GM12878 (cell line): ENCODE measurements at regions not wholly inside any gene's neighbourhood (a gene's known extent, or its start where the extent isn't known, plus 50 kb on each side); places are given as distances from the start of the nearest gene placed in this dataset.

Source experiments
- CBX3 ChIP-seq: fragments of 200-600 bp; sonication (generic); IDR thresholded peaks from 2 replicates; pipeline ENCODE4 v1.6.1; 2016; ENCODE audit warnings: low read depth, borderline replicate concordance
- CTCF ChIP-seq, 3 experiments: IDR thresholded peaks in 2 of 3; conservative IDR thresholded peaks in 1 of 3; 2 replicates each; pipeline ENCODE4 v1.5.1; 2011; ENCODE audit warnings: low read depth in 3 of 3, low read length in 3 of 3, mild to moderate bottlenecking in 3 of 3, control low read depth in 2 of 3, moderate library complexity in 2 of 3, inconsistent platforms in 1 of 3, mixed read lengths in 1 of 3; ENCODE audit not compliant: control insufficient read depth in 2 of 3, insufficient read depth in 1 of 3; ENCODE audit errors: extremely low read depth in 1 of 3
- PAX8 ChIP-seq: fragments of 450-650 bp; IDR thresholded peaks from 2 replicates; pipeline ENCODE4 v1.6.1; 2017; ENCODE audit warnings: mild to moderate bottlenecking, moderate library complexity
- POLR2A ChIP-seq: IDR thresholded peaks from 2 replicates; pipeline ENCODE4 v1.6.1; 2011; ENCODE audit warnings: low read depth, mild to moderate bottlenecking, low read length
- SMARCA5 ChIP-seq: fragments of 450-650 bp; IDR thresholded peaks from 2 replicates; pipeline ENCODE4 v1.6.1; 2017; ENCODE audit warnings: mild to moderate bottlenecking
- SMC3 ChIP-seq: IDR thresholded peaks from 2 replicates; pipeline ENCODE4 v1.6.1; 2011; ENCODE audit warnings: low read length, improper control_type of control experiment, borderline replicate concordance
- SP1 ChIP-seq: IDR thresholded peaks from one replicate; pipeline ENCODE4 v1.6.1; 2011; ENCODE audit warnings: low read depth, low read length
- YY1 ChIP-seq: IDR thresholded peaks from 2 replicates; pipeline ENCODE4 v1.6.1; 2011; ENCODE audit warnings: low read depth, mild to moderate bottlenecking, low read length

DNA sequence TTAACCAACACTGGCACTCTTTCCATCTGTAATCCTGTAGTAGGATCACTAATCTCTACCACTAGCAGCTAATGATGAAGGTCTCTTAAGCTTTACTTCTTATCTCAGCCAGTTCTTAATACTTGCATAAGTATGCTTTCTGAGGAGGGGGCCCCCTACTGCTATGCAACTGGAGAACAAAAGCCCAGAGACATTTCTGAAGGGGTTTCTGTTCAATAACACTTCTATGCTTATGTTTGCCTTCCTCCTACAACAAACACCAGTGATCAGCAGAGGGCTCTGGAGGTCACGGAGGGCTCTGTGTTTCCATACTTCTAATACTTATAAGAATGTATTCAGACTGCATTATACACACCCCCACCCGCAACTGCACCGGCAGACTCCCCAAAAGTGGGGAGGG lies 215.8 kb downstream of the BARHL2 start:
- TF ChIP-seq POLR2A (no peak), SP1 (no peak), CTCF (IDR thresholded peaks at IDR 0.05 in 2 of 3, conservative IDR thresholded peaks at IDR 0.05 in 1 of 3; ENCODE audit: control insufficient read depth in 2 of 3, extremely low read depth in 1 of 3, insufficient read depth in 1 of 3, low read depth in 3 of 3, low read length in 3 of 3) (peak in 1 of 3 experiments; percentile 8; a peak in 1 of 6 replicates), SMARCA5 (no peak), PAX8 (no peak), YY1 (no peak), CBX3 (no peak), SMC3 (no peak)
